HL-60/S4 (cell line): ENCODE measurements at regions not wholly inside any gene's neighbourhood (a gene's known extent, or its start where the extent isn't known, plus 50 kb on each side); places are given as distances from the start of the nearest gene placed in this dataset.

Experiments used
- in situ Hi-C: fragments of 300-500 bp; cut with MboI; formaldehyde crosslinking; loops from 2 replicates; pipeline ENCODE4 v1.14.3; 2022; ENCODE audit warnings: low sequenced_read_pairs

DNA sequence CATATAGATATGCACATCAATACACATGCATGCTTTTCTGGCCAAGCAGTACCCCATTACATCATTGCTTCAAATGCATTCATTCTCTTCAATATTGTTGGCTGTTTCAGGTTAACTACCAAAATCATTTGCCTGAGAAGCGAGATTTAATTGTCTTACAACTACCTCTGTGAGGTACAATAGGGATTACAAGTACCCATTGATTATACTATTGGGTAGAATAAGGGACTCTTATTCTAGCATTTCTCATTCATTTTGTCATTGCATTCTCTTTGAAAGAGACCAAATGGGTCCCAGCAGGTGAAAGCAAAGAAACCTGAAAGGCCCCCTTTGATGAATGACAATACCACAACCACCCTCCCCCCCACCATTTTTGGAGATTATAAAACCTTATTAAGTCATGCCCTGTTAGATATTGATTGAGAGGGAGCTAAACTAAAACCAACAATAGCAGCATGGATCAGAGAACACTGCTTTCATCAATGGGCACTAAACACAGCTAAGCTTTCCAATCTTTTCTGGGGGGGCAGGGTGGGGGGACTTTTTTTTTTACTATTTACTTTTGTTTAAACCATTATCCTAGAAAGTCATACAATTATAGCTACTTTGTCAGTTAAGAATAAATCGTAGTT, 375.0 kb upstream of the CCNH start:
- in situ Hi-C loops: loop anchor here (25.0 kb wide), 1 partner anchor 900 kb away; no protein-coding TSS in a partner anchor

DNA sequence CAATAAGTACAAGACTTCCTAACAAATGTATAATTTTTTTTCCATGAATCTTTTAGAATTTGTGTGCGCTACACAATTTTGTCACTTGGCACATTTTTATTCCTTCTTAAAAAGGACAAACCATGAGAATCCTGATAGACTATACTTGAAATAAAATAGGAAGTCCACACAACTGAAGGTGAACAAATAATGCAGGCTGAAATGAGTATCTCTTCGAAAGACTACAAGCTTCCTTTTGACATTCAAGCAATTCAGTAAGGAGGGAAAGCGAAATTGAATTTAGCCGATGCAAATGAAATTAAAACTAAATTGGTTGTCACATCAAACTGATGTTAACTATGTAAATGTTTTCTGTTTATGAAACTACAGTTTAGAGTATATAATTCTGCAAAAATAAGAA, 374.4 kb upstream of the CCNH start:
- in situ Hi-C loops: loop anchor here (25.0 kb wide), 1 partner anchor 900 kb away; no protein-coding TSS in a partner anchor

DNA sequence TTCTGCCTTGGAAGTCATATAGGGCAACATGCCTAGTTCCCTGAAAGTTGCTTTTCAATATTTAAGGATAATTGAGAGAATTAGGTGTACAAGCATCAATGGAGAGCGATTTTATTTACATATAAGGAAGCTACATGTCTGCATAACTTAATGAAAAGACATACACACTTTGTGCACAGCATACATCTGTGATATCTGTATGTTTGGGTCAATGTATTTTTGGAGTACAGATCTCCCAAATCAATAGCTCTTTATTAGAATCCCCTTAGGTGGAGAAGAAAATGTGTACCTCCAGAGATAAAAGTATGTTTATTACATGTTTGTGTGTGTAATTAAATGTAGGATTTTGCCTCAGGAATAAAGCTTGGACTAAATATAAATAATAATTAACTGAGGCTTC, 373.7 kb upstream of the CCNH start:
- in situ Hi-C loops: loop anchor here (25.0 kb wide), 1 partner anchor 901 kb away; no protein-coding TSS in a partner anchor

DNA sequence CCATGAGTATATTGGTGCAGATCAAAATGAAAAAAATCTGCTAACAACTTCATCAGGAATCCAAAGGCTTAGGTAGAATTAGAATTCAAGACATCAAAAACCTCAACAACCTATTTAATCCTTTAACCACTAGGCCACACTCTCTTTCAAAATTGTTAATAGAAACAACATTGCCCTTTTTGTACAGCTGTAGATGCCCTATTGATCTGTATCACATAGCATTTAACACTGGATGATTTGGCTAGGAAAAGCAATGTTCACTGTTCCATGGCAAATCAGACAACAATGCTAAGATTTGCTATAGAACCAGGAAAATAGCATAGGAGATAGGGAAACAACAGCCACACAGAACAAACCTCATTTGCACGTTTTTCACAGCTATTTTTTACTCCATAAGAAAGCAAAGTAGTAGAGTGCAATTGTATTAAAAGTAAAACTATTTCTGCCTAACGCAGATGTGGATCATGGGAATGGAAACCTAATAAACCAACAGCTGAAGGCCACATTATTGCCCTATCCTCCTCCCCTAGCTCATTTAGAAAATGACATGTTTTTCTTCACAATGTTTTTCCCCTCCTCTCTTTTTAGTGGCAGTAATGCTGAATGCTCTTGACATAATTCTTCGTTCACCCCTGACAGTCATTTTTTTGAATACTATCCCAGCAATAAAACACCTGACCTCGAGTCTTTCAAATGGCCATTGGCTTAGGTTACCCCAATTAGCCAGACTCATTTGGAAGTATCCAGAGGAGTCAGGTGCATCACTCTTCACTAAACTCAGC, 373.0 kb upstream of the CCNH start:
- in situ Hi-C loops: loop anchor here (25.0 kb wide), 1 partner anchor 902 kb away; no protein-coding TSS in a partner anchor

DNA sequence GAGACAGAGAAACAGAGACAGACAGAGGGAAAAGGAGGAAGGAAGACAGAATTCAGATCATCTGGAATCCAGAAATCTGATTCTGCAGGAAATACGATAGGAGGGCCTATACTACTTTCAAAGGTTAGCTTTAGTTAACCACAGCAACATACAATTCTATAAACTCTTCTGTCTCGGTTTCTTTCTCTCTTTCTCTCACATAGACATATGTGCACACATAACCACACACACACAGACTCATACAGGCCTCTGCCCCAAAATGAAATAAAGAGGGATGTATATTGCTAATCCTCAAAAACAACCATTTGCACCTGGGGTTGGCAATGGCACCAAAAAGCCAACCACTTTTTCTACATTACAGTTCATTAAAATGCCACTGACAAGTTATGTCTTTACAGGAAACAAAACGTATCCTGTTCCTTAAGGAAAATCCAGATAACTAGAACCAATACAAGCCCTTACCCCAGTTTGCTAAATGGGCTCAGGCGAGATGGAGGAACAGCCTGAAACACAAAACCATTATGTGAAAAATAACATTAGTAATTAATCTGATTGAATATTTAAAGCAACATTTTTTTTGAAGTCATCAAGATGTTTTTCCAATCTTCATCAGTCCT, 372.3 kb upstream of the CCNH start:
- in situ Hi-C loops: loop anchor here (25.0 kb wide), 1 partner anchor 902 kb away; no protein-coding TSS in a partner anchor

DNA sequence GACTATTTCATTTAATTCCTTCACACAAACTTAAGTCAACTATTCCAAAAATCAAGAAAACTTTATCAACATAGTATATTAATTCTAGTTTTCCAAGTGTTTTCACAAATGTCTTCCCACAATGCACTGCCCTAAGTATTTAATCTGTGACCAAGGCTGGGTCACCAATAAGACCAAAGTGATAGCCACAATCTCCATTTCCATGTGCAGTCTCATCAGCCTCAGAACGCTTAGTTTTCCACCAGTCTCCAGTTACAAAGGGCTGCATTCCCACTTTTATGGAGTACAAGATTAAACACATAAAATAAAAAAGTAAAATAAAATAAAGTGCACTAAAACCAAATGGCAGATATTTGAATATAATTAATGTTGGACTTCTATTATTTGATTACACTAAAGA, 371.6 kb upstream of the CCNH start:
- in situ Hi-C loops: loop anchor here (25.0 kb wide), 1 partner anchor 903 kb away; no protein-coding TSS in a partner anchor

DNA sequence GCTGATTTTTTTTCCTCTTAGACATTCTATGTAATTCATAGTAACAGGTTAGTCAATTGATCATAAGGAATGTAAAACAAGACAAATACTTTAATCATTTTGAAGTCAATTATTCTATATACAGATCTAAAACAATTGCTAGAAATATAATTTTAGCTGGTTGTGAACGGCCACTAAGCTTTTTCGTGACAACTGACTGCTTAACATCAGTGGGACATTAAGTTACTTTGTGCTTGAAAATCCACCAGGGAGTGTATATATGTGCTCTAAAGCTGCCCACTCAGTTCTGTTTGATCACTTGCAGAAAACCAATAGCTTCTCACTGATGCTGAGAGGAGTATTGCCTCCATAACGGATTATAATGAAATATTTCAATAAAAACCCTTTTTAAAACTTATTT, 370.2 kb upstream of the CCNH start:
- in situ Hi-C loops: loop anchor here (25.0 kb wide), 1 partner anchor 904 kb away; no protein-coding TSS in a partner anchor

DNA sequence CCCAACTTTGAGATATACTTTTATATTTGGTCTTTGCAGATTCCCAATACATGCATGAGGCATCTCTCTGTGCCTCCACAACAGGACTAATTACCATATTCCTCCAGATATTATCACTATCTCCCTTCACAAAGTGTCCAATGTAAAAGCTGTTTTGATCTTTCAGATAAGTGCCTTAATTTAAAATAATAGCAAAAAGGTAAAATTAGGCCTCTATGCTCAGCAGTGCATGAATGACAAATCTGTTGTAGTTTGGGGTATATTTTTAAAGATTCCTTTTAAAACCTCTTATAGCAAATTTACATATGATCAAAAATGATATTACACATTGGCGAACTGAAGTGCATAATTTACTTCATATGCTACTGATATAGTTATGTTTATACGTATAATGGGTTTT, 369.2 kb upstream of the CCNH start:
- in situ Hi-C loops: loop anchor here (25.0 kb wide), 1 partner anchor 905 kb away; no protein-coding TSS in a partner anchor

DNA sequence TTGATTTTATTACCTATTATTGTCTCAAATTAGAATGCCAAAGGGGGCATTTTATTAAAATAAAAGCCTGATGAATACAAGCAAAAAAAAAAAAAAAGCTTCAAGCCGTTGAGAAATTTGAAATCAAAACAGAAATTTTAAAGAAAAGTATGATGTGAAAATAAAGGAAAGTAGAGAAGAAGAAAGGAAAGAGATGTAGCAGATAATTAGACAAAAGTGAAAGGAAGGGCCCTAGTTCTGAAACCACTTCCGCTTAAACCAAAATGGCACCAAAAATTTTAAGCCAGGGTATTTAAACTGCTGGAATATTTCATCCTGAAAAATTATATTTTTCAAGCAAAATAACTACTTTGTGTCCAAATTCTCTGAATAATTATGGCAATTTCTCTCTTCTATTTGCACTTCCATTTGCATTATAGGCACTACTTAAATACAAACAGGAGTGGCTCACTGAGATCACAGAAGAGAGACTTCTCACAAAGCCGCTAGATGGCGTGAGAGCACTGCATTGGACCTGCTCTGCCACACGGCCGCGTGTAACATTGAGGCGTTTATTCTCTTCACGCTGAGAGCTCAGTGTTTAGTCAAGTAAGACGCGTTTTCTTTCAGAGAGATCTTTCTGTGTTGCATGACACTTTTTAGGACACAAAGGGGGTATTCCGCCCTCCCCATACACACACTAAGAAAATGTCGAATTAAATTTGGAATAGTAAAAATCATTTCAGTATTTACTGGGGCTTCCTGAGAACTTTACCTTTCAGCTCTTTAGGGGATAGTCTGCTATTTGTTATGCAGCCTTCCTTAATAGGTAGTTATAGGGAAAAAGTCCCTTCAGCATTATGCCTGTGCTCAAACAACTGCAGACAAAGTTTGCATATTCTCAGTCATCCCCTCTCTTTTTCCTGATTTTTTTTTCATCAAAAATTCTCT, 368.4 kb upstream of the CCNH start:
- in situ Hi-C loops: loop anchor here (25.0 kb wide), 1 partner anchor 906 kb away; no protein-coding TSS in a partner anchor

DNA sequence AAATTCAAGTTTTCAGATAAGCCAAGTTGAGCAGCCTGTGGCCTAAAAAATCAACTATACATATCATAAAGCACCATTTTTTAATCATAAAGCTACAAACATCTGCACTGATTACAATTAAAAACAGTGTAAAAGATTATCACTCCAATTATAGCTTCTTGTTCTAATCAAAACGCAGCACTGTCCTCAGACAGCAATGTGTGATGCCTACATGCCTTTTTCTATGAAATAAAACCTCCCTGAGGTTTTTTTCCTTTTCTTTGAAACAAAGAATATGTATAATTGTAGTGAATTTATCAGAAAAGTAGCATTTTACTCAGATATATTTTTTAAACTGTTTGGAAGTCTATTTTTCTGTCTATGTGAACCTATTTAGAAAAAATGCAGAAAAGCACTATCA, 366.1 kb upstream of the CCNH start:
- in situ Hi-C loops: loop anchor here (25.0 kb wide), 1 partner anchor 908 kb away; no protein-coding TSS in a partner anchor

DNA sequence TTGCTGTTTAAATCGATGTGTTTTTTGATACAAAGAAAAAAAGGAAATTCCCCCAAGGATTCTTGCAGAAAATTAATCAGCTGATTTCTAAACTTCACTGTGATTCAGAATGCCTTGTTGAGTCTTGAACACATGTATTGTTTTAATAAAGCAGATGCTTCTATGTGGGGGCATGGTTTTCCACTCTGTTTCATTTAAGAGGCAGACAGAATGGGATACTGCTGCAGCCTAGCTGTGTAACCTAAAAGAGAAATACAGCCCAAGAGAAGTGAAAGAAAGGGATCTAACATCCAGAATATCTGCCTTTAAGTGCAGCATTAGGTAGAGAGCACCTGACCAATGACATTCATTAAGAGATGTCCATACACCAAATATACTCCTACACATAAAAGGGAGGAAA, 365.1 kb upstream of the CCNH start:
- in situ Hi-C loops: loop anchor here (25.0 kb wide), 1 partner anchor 909 kb away; no protein-coding TSS in a partner anchor

DNA sequence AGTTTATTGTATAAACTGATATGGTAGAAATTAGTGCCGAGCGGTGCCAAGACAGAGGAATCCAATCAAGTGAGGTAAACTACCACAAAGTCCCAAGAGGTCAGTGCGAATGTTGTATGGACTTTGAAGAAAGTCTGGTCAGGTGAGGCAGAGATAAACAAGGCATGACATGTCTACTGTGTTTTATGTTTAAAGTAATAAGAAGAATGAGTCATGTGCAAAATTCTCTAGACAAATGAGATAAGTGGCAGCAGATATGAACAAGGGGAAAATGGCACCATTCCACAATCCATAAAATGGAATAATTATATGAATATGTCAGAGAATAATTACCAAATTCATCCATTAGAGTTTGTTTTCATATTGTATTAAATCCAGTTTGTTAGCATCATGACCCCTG, 364.1 kb upstream of the CCNH start:
- in situ Hi-C loops: loop anchor here (25.0 kb wide), 1 partner anchor 911 kb away; no protein-coding TSS in a partner anchor

DNA sequence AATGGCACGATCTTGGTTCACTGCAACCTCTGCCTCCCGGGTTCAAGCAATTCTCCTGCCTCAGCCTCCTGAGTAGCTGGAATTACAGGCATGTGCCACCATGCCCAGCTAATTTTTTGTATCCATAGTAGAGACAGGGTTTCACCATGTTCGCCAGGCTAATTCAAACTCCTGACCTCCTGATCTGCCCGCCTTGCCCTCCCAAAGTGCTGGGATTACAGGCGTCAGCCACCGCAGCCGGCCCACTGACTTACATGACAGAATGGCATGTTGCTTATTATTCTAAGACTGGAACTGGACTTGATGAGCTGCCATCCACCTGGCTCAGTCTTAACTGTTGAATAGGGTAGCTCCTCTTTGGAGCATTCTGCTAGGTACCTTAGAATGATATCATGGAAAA, 363.6 kb upstream of the CCNH start:
- in situ Hi-C loops: loop anchor here (25.0 kb wide), 1 partner anchor 911 kb away; no protein-coding TSS in a partner anchor

DNA sequence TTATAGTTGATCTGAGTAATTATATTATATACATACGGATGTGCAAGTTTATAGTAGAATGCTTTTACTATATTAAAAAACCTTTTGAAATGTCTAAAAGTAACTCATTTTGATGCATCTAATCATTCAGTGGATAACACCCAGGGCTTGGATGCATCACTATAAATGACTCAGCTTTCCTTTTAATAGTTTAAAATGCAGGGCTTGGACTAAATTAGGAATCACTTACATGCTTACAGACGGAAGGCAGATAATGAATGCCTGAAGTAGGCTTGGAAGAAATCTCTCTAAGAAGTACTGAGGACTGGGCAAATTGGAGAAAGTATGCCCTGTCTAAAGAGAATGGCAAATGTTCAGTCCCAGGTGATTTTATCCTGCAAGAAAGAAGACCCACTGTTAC, 362.5 kb upstream of the CCNH start:
- in situ Hi-C loops: loop anchor here (25.0 kb wide), 1 partner anchor 912 kb away; no protein-coding TSS in a partner anchor

DNA sequence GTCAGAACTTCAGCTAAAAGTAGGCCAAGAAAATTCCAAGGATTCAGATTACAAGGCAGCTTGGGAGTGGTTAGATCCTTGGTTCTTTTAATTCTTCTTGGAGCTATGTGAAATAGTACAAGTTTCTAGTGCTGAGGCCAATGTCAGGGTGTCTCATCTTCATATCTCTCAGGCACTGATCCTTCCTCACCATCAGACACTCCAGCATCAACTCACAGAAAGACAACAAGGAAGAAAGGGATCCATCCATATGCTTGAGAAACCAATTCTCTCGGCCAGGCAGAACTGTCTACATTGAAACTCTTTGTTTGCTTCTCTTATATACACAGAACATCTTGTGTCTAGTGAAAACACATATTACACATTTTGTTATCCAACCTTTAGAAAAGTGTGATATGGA, 362.1 kb upstream of the CCNH start:
- in situ Hi-C loops: loop anchor here (25.0 kb wide), 1 partner anchor 912 kb away; no protein-coding TSS in a partner anchor

DNA sequence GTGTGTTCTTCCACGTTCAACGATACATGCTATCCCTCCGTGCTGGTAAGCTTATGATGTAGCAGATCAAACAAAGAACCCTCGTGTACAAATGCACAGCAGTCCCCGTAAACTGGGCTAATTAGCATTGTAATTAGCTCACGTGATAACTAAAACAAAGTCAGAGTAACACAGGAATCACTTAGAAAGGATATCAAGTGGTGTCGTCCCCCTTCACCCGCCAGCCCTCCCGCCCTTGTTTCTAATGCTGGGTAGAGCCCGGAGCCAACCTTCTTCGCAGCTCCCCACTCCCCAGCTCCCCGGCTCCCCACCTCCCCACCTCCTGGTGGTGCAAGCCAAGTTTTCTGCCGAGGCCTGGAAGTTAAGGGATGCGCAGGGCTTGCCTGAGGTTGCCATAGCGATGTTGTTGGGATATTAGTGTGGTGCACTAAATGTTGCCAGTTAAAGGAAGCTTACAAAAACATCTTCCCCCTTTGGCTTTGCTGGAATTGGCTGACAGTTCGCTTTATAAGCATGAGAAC, 357.9 kb upstream of the CCNH start:
- in situ Hi-C loops: no loop called here

DNA sequence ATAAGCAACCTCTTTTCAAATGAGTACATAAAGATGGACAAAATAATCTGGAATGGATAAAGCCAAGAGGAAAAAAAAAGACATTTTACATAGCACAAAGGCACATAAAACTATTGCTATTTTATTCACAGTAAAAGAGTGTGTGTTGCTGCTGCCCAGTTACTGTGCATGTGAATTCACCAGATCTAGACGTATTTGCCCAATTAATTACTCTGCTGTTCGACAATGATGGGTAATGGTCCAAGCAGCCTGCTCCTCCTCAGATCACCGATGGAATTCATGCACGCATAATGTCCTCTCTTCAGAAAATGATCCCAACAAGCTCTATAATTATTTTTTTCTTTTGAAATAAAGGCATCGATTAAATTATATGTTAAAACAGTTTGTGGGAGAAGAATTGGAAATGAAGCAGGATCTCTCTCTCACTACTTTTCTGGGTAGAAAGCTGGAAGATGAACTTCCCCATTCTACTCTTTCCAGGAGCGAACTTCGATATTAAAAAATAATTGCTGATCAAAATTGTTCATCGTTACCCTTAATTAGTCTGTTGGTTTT, 357.4 kb upstream of the CCNH start:
- in situ Hi-C loops: no loop called here

DNA sequence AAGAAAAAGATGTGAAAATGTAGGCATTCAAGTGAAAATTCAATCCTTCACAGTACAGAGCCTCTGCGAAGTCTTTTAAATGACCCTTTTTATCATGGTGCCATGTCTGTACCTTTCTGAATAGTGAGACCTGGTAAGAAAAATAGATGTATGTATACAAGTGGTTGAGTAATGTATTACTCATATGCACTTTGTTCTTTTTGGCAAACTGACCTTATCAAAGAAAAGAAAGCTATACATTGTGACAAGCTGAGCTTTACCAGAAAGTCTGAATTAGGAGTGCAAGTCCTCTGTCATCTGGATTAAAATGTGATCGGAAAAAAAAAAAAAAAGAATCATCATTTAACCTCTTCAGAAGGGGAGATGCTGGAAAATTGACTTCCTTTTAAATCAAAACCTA, 356.4 kb upstream of the CCNH start:
- in situ Hi-C loops: no loop called here

DNA sequence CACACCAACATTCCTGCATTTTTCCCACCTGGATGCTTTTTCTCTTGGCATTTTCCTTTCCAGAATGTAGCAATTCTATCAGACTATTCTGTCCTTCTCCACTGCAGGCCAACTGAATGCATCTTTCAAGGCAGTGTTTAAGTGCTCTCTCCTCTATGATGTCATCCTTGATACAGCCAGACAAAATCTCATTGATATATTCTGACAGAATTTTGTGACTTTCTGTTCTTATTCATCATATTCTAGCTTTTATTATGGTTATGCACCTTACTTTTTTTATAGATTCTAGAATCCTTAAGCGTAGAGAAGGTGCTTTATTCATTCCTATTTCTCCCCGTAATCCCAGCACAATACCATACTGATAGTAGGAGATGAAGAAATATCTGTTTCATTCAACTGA, 355.5 kb upstream of the CCNH start:
- in situ Hi-C loops: no loop called here
